Panc1 (cell line): ENCODE measurements at regions not wholly inside any gene's neighbourhood (a gene's known extent, or its start where the extent isn't known, plus 50 kb on each side); places are given as distances from the start of the nearest gene placed in this dataset.
A peak's percentile ranks its signal among the peaks of the same experiment; 100 is the strongest.

ENCODE experiments used
- ATAC-seq: fragments of 200-7000 bp; cut with Tn5 transposase; 2 replicates; pipeline ENCODE4 v1.9.1; 2020; ENCODE audit warnings: mild to moderate bottlenecking, moderate library complexity
- BruUV-seq: library from RNA; stranded (reverse); fragments of 400-500 nt; replicated peaks from 2 replicates; lab custom pipeline; 2021; lab: Mats Ljungman, UMichigan
- CTCF ChIA-PET: fragments of 300-600 bp; sonication (Branson Sonifier 250); formaldehyde crosslinking; loops from one replicate; lab custom pipeline; 2022; ENCODE audit warnings: antibody characterized with exemption; lab: Charles Lee
- POLR2A ChIA-PET: fragments of 300-600 bp; sonication (Branson Sonifier 250); formaldehyde crosslinking; loops from one replicate; lab custom pipeline; 2022; ENCODE audit warnings: antibody characterized with exemption; lab: Charles Lee
- DNase-seq: peaks from one replicate; pipeline ENCODE4 v3.0.0-alpha.2; 2010; ENCODE audit warnings: low read depth, low spot score
- H3K27ac ChIP-seq: 2 replicates; pipeline ENCODE4 v1.5.1; 2011; ENCODE audit warnings: mild to moderate bottlenecking, low read length, inconsistent platforms
- H3K27me3 ChIP-seq: fragments of 200-500 bp; sonication (Bioruptor generic); 2 replicates; pipeline ENCODE4 v1.6.0; 2014; ENCODE audit warnings: low read length, inconsistent platforms; ENCODE audit not compliant: control insufficient read depth, insufficient read depth
- H3K36me3 ChIP-seq: fragments of 200-500 bp; sonication (Bioruptor generic); 2 replicates; pipeline ENCODE4 v1.5.1; 2014; ENCODE audit warnings: inconsistent platforms, mild to moderate bottlenecking, low read length, moderate library complexity; ENCODE audit not compliant: control insufficient read depth, insufficient read depth
- H3K4me1 ChIP-seq: 2 replicates; pipeline ENCODE4 v1.5.1; 2011; ENCODE audit warnings: inconsistent platforms, mild to moderate bottlenecking, low read length, moderate library complexity; ENCODE audit not compliant: control insufficient read depth, insufficient read depth
- H3K4me3 ChIP-seq, 2 experiments: 2 replicates each; pipeline ENCODE4 v1.5.1; 2011 to 2012; ENCODE audit warnings: low read depth in 2 of 2, low read length in 2 of 2, mild to moderate bottlenecking in 2 of 2, inconsistent platforms in 1 of 2, moderate library complexity in 1 of 2
- H3K9me3 ChIP-seq: fragments of 200-500 bp; sonication (Bioruptor generic); 2 replicates; pipeline ENCODE4 v1.5.1; 2014; ENCODE audit warnings: low read depth, mild to moderate bottlenecking, inconsistent platforms, low read length, moderate library complexity; ENCODE audit not compliant: control insufficient read depth, insufficient read depth
- POLR2AphosphoS5 ChIP-seq: IDR thresholded peaks from 2 replicates; pipeline ENCODE4 v1.6.1; 2012; ENCODE audit warnings: mild to moderate bottlenecking, low read depth, low read length, moderate library complexity
- SIN3A ChIP-seq: IDR thresholded peaks from 2 replicates; pipeline ENCODE4 v1.6.1; 2012; ENCODE audit warnings: low read depth, mild to moderate bottlenecking, low read length, moderate library complexity, borderline replicate concordance; ENCODE audit not compliant: insufficient read depth
- TCF7L2 ChIP-seq: IDR thresholded peaks from 2 replicates; pipeline ENCODE4 v1.6.1; 2011; ENCODE audit warnings: mild to moderate bottlenecking, low read depth, low read length, inconsistent platforms
- in situ Hi-C: cut with HindIII; loops from 2 replicates; pipeline ENCODE4 v1.10.0; 2016; ENCODE audit warnings: low sequenced_read_pairs, low pct_unique_long_range_greater_than_20kb
- intact Hi-C: fragments of 100-400 bp; cut with micrococcal nuclease; formaldehyde crosslinking; loops from one replicate; pipeline ENCODE4 v1.10.0; 2022; ENCODE audit not compliant: unreplicated experiment
- TF ChIP-seq, protein P1 (sequence below): fragments of 450-650 bp; IDR thresholded peaks from 2 replicates; pipeline ENCODE4 v1.5.1; 2017; ENCODE audit warnings: mild to moderate bottlenecking
- TF ChIP-seq, protein P2 (sequence below), 2 experiments: IDR thresholded peaks; 2 replicates each; pipeline ENCODE4 v1.6.1; 2011 to 2012; ENCODE audit warnings: low read depth in 2 of 2, control low read depth in 1 of 2, low read length in 1 of 2, mild to moderate bottlenecking in 1 of 2, moderate library complexity in 1 of 2; ENCODE audit not compliant: insufficient read depth in 1 of 2

DNA sequence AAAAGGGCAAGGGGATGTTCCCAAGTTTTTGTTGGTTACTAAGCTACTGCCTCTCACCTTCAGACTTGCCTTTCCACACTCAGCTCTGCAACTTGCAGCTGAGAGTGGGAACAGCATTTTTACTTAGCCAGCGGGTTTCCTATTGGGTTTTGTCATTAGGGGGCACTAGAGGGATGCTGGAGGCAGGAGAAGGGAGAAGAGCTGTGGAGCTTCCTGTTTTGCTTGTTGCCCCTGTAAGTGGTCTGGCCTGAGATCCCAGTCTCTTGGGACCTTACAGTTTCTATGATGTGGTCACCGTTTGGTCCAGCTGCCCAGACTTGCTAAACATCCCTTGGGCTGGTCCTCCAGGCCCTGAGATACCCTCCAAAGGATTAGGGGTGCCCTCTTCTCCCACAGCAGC is 209.6 kb upstream of the NLRP1 start:
- Histone ChIP-seq H3K4me1 (no peaks in the 10 kb centered on the region), H3K27me3 (no peaks in the 10 kb centered on the region), H3K36me3 (no peaks in the 10 kb centered on the region), H3K4me3 (no peak overlapping the region), H3K9me3 (no peaks in the 10 kb centered on the region), H3K27ac (no peak overlapping the region)
- BruUV-seq: no TSS peak
- in situ Hi-C loops (no loop called here), intact Hi-C loops (no loop called here)
- no peak for ATAC-seq
- POLR2A ChIA-PET: no interaction called here
- CTCF ChIA-PET: no interaction called here
- no peak for DNase-seq
- TF ChIP-seq SIN3A: no peak
- TF ChIP-seq, protein P1, sequence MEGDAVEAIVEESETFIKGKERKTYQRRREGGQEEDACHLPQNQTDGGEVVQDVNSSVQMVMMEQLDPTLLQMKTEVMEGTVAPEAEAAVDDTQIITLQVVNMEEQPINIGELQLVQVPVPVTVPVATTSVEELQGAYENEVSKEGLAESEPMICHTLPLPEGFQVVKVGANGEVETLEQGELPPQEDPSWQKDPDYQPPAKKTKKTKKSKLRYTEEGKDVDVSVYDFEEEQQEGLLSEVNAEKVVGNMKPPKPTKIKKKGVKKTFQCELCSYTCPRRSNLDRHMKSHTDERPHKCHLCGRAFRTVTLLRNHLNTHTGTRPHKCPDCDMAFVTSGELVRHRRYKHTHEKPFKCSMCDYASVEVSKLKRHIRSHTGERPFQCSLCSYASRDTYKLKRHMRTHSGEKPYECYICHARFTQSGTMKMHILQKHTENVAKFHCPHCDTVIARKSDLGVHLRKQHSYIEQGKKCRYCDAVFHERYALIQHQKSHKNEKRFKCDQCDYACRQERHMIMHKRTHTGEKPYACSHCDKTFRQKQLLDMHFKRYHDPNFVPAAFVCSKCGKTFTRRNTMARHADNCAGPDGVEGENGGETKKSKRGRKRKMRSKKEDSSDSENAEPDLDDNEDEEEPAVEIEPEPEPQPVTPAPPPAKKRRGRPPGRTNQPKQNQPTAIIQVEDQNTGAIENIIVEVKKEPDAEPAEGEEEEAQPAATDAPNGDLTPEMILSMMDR: peak; percentile 2; the same call in 1 of the 2 replicates

DNA sequence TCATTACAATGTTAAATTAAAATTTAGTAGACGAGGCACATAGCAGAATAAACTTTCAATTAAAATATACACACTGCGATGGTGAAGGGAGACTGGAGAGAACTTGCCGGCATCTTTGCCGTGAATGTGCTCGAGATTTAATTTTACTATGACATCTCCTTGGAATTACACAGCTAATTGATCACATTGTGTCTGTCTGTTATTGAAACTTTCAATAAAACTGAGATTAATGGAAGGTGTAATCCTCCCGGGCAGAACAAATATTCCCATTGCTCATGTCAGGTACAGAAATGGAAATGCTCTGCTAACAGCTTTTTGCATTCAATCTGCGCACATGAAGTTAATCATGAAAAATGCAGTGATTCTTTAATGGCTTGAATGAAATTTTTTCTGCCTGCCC is 210.1 kb upstream of the NLRP1 start:
- no TSS peak for BruUV-seq
- TF ChIP-seq SIN3A: no peak
- TF ChIP-seq, protein P1: no peak
- TF ChIP-seq POLR2AphosphoS5: no peak
- TF ChIP-seq, protein P2, sequence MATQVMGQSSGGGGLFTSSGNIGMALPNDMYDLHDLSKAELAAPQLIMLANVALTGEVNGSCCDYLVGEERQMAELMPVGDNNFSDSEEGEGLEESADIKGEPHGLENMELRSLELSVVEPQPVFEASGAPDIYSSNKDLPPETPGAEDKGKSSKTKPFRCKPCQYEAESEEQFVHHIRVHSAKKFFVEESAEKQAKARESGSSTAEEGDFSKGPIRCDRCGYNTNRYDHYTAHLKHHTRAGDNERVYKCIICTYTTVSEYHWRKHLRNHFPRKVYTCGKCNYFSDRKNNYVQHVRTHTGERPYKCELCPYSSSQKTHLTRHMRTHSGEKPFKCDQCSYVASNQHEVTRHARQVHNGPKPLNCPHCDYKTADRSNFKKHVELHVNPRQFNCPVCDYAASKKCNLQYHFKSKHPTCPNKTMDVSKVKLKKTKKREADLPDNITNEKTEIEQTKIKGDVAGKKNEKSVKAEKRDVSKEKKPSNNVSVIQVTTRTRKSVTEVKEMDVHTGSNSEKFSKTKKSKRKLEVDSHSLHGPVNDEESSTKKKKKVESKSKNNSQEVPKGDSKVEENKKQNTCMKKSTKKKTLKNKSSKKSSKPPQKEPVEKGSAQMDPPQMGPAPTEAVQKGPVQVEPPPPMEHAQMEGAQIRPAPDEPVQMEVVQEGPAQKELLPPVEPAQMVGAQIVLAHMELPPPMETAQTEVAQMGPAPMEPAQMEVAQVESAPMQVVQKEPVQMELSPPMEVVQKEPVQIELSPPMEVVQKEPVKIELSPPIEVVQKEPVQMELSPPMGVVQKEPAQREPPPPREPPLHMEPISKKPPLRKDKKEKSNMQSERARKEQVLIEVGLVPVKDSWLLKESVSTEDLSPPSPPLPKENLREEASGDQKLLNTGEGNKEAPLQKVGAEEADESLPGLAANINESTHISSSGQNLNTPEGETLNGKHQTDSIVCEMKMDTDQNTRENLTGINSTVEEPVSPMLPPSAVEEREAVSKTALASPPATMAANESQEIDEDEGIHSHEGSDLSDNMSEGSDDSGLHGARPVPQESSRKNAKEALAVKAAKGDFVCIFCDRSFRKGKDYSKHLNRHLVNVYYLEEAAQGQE (IDR thresholded peaks at IDR 0.05; ENCODE audit: insufficient read depth in 1 of 2, low read depth in 2 of 2, low read length in 1 of 2): no peak
- no peak for TF ChIP-seq TCF7L2
- no peaks in the 10 kb centered on the region for H3K27me3 ChIP-seq
- H3K4me3 ChIP-seq: no peak overlapping the region
- H3K27ac ChIP-seq: no peak overlapping the region
- no peaks in the 10 kb centered on the region for H3K4me1 ChIP-seq
- no peak for ATAC-seq
- DNase-seq: no peak
- CTCF ChIA-PET: interaction anchor here (0.6 kb wide), 1 partner anchor 68 kb away, joined by 4 read pairs; no protein-coding TSS in a partner anchor
- no peaks in the 10 kb centered on the region for H3K36me3 ChIP-seq
- in situ Hi-C loops (no loop called here), intact Hi-C loops (no loop called here)
- POLR2A ChIA-PET: no interaction called here
- no peaks in the 10 kb centered on the region for H3K9me3 ChIP-seq
